Stimulated activated CD4-positive, alpha-beta T cell treated with anti-CD3 and anti-CD28 coated beads, Interleukin-1b, Interleukin-23, amount 100 ng/mL, for 1 hour (primary cell): ENCODE measurements at regions not wholly inside any gene's neighbourhood (a gene's known extent, or its start where the extent isn't known, plus 50 kb on each side); places are given as distances from the start of the nearest gene placed in this dataset.

ENCODE experiments used
- DNase-seq, 2 donors: peaks; one replicate each; pipeline ENCODE4 v3.0.0-alpha.2; 2020; ENCODE audit warnings: low read depth in 2 of 2

DNA sequence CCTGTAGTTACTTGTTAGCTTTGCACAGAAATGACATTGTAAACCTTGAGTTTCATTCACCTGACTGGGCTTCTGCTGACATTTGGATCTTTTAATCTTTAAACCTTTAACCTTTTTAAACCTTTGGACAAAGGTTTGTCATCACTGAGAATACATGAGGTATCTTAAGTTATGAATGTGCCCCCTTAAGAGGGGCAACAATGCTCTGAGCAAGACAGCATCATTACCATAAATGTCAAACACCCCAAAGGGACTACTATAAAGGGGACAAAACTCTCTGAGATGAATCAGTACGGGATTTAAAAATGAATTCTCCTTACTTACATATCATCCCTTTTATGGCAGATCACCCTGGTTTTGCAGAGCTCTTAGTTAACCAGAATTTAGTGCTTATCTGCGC, 203.3 kb downstream of the COG6 start:
- no peak for DNase-seq

DNA sequence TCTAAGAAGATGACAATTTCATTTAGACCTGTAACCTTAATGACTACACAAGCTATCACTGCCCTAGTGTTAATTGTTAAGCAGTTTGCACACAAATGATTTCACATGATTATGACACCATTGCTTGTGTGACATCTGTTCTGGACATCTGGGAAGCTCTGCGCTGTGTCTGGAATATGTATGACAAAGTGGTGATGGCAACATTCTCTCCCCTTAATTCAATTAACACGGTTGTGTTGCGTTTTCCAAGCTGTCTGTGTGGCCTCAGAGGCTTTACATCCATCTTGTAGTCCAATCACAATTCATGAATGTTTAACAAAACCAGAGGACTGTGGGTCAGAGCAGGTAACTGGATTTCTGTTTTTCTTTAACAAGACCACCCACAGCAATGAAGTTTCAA, 204.4 kb downstream of the COG6 start:
- DNase-seq: no peak

DNA sequence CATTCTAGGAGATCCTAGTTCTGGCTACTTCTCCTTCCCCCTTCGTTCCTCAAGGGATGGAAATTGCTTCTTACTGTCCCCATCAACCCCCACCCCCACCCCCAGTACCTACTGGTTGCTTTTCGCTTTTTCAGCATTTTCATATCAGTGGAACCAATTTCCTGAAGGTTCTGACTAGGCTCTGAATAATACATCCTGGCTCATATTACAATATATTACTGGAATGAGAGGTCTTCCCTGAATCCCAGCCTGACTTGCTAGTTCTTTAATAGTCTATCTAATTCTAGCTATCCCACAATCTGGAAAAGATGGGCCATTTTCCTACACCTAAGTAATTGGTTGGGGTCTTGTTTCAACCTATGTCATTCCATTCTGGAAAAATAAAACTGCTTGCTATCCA, 207.4 kb downstream of the COG6 start:
- no peak for DNase-seq

DNA sequence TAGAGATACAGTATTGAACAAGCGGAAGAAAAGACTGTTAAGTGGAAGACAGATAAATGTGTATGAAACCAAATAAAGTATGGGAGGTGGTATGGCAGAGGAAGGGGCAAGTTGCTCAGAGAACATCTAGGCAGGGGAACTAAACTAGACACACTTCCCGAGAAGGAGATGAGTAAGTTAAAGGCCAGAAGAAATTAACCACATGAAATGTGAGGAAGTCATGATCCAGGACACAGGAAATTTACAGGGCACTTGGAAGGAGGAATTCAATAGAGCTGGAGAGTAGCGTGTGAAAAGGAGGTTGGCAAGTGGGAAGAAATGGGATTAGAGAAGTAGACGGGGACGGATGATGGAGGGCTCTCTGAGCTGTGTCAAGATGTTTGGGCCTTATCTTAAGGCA, 208.8 kb downstream of the COG6 start:
- no peak for DNase-seq

DNA sequence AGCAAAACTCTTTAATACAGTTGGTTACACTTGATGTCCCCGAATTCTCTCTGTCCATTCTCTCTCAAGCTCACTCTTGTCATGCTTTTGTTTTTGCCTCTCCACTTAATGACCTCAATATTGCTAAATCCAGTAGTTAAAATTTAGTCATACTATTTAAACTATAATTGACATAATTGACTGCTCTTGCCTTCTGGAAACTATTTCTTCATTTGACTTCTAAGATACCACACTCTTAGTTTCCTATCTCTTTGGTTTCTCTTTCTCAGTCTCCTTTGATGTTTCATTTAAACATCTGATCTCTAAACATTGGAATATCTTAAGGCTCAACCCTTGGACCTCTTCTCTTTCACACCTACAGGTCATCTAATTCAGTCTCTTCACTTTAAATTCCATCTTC, 211.3 kb downstream of the COG6 start:
- DNase-seq: no peak

DNA sequence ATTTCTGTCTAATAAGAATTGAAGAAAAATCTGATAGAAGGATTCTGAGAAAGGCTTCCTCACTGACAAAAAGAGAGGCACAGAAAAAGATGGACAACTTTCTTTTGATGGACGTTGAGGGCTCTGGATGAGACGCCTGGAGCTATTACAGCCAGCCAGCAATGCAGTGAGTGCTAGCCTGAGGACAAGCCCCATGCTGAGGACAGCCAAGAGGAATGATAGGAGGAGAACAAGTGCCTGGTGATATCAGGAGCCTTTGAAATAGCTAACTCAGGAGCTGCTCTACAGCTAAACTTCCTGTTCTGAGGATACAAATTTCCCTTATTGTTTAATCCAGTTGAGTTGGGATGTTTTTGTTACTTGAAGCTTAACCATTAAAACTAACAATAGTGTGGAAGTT, 212.3 kb downstream of the COG6 start:
- DNase-seq: no peak

DNA sequence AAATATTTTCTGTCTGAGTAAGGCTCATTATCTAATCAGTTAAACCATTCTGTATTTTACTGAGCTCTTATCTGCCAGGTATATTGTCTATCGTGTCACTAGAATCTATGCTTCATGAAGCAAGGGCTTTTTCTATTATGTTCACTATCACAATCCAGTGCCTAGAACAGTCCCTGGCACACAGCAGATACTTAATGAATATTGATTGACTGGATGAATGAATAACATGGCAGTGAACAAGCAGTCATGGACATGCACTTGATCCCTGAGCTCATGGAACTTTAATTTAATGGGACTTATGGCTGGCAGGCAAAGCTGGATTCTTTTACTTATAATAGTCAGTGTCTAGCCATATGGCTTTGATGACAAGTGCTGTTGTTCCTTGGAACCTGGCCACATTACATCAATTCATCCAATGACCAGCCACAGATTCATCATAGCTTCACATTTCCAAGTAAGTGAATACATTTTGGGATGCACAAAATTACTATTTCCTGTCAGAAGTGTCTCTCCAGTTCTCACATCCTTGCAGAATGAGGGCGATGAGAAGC, 214.8 kb downstream of the COG6 start:
- DNase-seq: no peak

DNA sequence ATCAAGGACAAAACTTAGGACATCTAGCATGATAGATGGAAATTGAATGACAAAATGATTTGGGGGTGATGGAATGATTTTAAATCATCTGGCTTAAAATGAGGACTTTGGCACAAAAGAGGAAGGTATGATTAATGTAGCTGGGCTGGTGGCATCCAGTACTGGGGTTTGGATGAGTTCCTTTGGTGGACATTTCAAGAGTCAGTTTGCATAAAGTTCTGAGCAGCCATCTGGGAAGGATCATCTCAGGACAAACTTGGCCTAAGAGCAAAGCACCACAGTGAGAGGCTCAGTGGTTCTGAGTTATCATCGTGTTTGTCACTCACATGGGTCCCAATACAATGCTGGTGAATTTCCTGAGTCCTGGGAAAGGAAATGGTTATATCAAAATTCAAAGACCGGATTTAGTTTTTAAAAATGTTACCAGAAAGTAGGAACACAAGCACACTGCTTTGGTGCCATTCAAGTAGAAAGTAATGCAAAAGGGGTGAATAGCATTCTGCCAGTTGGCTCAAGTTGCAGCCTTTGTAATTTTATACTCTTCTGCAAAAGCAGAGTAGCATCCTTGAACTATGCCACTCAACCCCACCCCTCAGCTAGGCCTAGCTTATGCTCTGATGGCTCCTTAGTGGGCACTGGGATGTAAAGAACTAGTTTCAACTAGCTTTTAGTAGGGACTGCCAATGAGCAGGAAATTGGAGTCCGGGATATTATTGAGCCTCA, 219.0 kb downstream of the COG6 start:
- DNase-seq: no peak

DNA sequence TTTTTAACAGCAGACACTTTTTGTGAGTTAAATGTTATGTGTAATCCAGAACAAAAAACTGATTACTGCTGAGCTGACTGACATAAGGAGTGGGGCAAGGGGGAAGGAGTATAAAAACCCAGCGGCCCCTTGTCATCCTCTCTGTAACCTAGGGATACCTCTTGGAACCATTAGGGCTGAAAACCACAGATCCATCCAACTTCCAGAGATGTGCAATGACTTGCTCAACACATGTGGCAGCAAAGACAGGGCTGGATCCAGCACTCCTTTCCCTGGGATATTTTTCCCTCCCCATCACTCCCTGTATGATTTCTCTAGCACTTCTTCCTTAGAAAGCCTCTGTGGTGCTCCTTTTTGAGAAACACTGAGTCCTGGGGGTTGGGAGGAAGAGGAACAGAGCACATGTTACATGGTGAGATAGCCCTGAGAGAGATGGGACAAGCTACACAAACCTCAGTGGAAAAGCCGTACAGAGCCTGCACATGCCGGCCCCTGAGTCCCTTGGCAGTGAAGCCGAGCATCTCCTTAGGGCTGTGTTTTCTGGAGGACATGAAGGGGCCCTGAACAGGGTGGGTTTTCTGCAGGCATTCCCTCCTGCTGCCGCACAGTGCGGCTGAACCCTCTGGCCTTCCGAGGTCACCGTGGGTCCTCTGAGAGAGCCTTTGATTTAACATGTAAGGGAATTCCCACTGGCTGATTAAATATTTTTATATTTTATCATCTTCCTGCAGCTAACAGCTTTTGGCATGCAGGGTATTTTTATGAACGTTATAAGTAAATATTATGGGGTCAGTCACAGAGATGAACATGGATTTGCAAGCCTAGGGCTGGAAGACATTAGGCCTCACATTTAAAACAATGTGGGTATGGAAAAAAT, 219.9 kb downstream of the COG6 start:
- DNase-seq: no peak

DNA sequence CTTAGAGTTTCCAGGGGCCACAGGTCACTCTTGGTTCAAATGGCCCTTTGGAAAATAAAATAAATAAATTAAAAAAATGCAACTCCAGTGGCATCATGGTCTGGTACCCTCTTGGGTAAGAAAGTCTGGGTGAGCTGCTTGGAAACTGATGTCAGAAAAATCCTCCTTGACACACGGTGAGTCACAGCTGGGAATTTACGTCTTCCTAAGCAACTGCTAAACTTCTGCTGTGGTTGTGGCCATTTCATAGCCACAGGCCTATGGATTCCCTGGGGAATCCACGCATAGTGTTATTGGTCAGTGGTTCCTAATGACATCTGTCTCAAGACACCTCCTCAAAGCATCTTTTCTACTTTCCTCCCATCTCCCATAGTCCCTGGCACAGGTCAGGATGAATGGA, 220.8 kb downstream of the COG6 start:
- DNase-seq: no peak

DNA sequence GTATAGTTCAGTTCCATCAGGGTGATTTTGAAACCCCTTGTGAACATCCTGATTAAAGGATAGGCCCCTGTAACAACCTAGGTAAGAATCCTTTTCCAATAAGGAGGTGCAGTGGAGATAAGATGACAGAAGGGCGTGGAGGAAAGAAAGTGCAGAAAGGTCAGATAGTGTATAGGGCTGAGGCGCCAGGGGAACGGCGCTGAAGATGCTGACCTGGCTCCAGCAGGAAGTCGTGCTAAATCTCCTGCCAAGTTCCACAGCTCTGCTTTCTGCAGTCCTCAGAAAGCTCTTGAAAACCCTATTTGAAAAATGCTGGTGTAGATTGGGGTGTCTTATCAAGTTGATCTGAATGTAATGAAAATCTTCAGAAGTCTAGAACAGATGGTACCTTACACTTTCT, 221.7 kb downstream of the COG6 start:
- DNase-seq: no peak

DNA sequence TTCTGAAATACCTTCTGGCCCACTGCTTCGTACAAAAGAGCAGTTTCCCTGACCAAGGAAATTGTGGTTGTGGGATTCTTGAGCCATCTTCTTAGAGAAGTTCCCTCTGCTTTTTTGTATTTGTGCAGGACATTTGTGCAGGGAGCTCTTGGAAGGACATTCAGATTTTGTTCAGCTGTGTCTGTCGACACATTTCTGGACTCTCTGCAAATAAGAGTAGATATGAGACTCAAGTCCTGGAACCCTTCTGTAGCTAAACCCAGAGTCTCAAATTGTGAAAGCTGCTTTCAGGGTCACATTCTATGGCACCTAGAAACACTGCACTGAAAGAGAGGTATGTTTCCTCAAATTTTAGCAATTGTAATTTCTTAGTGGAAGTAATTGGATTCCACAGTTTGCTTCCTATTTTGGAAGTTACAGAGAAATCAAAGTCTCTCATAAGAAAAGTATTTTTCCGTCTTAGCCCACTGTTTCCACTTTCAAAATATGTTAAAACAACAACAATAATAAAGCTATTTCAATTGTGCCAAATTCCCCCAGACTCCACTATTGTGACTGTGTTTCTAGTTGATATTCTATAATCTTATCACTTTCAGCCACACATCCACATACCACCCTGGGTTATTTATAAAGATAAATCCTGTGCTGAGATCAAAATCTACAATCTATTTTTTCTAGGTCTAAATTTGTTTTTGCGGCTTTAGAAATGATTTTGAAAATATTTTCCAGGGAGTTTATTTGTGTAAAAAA, 224.0 kb downstream of the COG6 start:
- DNase-seq: no peak

DNA sequence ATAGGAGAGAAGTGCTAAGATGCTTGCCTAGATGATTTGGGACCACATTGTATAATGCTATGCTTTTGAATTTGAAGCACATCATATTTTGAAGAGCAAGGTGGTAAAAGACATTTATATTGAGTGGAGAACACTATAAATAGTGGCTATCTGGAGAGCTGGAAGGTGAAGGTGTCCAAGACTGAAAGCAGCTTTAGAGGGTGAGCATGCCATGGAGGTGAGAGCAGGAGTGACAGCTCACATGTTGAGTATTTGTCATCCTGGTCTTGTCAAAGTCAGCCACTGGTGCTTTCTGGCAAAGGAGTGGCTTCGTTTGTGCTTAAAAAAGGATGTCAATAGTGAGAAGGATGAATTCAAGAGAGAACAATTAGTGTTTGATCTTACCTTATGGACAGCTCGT, 225.9 kb downstream of the COG6 start:
- DNase-seq: no peak

DNA sequence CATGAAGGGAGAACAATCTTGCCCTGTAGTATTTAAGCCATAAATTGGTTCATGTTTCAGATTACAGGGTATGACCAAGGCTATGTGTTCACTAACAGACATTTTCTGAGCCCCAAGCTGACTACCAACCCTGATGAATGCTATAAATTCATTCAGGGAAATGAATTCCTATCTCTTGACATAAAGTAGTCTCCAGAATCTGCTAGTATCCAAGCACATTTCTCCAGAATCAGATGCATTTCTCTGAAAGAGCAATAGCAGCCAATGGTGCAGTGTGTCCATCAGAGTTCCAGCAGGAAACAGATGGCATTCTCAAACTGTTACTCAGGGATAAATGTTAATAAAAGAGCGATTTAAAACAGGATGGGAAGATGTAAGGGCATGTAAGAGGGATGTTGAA, 226.4 kb downstream of the COG6 start:
- no peak for DNase-seq

DNA sequence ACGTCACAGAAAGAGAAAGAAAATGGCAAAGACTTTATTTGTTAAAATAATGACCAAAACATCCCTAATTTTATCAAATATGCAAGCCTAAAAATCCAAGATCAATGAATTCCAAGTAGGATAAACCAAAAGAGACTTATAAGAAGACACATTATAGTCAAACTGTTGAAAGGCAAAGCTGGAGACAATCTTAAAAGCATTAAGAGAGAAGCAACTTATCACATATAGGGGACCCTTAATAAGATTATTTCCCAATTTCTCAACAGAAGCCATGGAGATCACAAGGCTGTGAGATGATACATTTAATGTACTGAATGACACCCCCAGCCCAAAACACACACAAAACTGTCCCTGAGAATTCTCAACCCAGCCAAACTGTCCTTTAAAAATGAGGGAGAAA, 228.7 kb downstream of the COG6 start:
- DNase-seq: no peak

DNA sequence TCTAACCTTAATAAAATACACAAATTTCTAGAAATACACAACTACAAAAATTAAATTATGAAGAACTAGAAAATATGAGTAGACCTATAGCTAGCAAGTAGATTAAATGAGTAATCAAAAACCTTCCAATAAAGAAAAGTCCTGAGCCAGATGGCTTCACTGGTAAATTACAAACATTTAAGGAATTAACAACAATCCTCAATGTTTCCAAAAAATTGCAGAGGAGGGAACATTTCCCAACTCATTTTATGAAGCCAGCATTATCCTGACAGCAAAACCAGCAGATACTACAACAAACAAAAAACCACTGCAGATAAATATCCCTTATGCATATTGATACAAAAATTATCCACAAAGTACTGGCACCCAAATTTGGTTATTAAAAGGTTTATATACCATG, 230.9 kb downstream of the COG6 start:
- DNase-seq: no peak

DNA sequence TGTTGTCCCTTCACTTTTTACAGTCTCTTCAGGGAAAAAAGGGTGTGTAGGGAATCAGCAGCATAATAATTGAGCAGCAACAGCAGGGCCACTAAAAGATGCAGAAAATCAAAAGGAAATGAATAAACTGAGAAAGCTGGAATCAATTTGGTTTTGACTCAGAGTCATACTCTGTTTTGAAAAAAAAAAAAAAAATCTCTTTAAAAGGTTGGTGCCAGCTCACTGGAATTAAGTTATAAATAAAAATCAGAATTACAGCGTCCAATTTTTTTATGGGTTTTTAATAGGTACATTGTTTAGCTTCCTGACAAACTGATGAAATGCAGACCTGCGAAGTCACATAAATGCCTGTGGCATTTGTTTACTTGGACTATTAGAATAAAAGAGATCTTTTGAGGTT, 231.9 kb downstream of the COG6 start:
- no peak for DNase-seq

DNA sequence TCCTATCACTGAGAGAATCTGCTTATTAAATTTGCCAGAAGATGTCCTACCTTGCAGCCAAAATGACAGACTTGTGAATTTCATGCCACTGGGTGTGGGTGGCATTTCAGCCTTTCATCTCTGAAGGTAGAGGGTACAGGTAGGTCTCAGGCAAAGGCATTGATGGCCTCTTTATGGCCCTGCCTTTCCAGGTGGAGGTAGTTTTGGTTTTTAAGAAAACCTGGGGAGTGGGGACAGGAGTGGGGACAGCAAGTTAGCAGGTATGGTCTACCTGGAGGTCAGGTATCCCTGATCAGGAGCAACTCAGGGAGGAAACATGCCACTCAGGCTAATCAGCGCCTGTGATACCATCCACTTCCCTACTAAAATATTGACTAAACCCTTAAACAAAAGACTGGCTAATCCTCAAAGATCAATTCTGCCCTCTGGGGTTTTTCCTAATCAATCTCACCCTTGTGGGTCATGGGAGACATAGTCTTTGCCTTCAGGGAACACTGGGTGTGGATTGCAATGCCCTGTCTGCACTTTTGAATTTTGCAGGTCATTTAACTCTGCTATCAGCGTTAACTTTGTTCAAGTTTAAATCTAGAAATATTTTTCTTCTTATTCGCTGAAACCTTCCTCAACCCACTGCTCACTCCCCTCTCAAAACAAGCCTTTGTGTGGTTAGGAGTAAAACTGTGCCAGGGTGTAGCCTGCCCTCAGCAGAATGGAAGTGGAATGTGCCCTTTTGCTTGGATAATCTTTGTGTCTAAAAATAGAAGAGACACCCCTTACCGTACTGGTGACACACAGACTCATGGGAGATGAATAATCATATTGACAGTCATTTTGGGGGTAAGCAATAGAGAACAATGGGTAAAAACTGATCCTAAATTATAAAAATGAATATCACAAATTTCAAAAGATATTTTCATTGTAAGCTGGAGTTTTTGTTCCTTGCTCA, 233.7 kb downstream of the COG6 start:
- no peak for DNase-seq

DNA sequence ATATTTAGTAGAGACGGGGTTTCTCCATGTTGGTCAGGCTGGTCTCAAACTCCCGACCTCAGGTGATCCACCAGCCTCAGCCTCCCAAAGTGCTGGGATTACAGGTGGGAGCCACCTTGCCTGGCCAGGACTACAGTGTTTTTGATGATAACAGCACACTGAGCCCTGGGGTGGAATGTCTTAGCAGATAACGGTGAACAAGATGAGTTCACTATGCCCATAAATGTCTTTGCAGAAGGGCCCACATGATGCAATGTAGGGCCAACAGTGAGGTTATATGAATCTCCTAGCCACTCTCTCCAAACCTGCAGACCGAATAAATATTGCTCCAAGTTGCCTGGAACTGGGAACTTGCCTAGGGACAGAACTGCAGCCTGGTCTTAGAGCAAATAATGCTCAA, 235.1 kb downstream of the COG6 start:
- no peak for DNase-seq

DNA sequence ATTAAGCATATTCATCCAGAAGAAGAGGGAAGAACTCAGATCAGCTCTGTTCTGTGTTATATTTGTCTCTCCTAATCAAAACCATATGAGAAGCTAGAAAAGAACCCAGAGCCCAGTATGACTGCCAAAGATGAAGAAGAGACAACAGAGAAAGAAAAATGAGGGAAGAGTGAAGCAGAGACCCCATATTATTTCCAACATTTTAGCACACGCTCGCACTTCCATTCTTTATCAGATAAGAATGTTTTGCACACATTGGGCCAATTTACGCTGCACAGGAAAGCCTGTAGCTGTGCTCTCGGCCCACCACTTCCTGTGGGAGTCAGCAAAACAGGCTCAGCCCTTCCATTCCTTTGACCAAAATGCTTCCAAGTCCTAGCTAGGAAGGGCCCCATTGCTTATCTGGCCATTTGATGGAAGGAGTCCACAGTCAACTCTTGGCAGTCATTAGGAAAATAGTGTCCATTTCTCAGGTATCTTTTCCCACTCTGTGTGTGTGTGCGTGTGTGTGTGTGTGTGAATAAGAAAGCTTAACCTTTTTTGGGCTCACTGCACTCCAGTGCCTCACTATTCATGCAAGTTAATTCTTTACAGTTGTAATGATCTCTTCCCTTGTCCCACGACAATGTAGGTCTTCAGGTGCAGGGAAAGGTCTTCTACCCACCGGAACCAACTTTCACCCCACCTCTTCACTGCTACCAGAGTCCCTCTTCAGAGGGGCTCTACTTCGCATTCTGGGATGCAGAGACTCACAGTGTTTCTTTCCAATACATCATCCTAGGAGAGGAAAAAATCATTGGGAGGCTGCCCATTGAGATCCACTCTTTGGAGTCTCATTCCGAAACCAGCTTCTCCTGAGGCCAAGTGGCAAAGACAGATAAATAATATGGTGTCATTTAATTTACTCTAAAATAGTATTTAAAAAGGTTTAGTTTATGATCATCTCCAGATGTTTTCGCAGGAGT, 237.5 kb downstream of the COG6 start:
- DNase-seq: no peak
